GM12865 (cell line): ENCODE measurements at regions not wholly inside any gene's neighbourhood (a gene's known extent, or its start where the extent isn't known, plus 50 kb on each side); places are given as distances from the start of the nearest gene placed in this dataset.

Experiments
- DNase-seq: peaks from one replicate; pipeline ENCODE4 v3.0.0; 2010; ENCODE audit warnings: low read depth
- H3K4me3 ChIP-seq: 2 replicates; pipeline ENCODE4 v1.5.1; 2011; ENCODE audit warnings: mild to moderate bottlenecking, low read depth, low read length, control low read depth
- CTCF ChIP-seq: IDR thresholded peaks from 2 replicates; pipeline ENCODE4 v1.5.1; 2011; ENCODE audit warnings: low read length, control low read depth, low read depth, inconsistent platforms; ENCODE audit not compliant: insufficient read depth; ENCODE audit errors: missing control alignments

GRCh38 chr22:47783433-47784366, 1021.2 kb downstream of the TBC1D22A start:
- H3K4me3 ChIP-seq = no peak overlapping the region
- no peak for TF ChIP-seq CTCF
- no peak for DNase-seq

- no peak for DNase-seq
- H3K4me3 ChIP-seq = no peak overlapping the region
- TF ChIP-seq CTCF = no peak
These were observed 1020.1 kb downstream of the TBC1D22A start for GRCh38 chr22:47782328-47783075.

GRCh38 chr22:47781427-47782111, 1019.1 kb downstream of the TBC1D22A start:
- no peak for DNase-seq
- TF ChIP-seq CTCF = no peak
- H3K4me3 ChIP-seq = no peak overlapping the region

GRCh38 chr22:47781024-47781423, 1018.6 kb downstream of the TBC1D22A start:
- no peak for DNase-seq
- no peak for TF ChIP-seq CTCF

GRCh38 chr22:47780281-47780875, 1017.9 kb downstream of the TBC1D22A start:
- DNase-seq = no peak
- no peak for TF ChIP-seq CTCF
- H3K4me3 ChIP-seq = no peak overlapping the region

More at GRCh38 chr22:47781024-47781423, 1018.6 kb downstream of the TBC1D22A start:
- H3K4me3 ChIP-seq = no peak overlapping the region

- no peak for DNase-seq
- no peak overlapping the region for H3K4me3 ChIP-seq
- TF ChIP-seq CTCF = no peak
These were observed 1017.0 kb downstream of the TBC1D22A start for GRCh38 chr22:47779474-47779873.
